ENCODE measurements at regions not wholly inside any gene's neighbourhood (a gene's known extent, or its start where the extent isn't known, plus 50 kb on each side); places are given as distances from the start of the nearest gene placed in this dataset.

DNA sequence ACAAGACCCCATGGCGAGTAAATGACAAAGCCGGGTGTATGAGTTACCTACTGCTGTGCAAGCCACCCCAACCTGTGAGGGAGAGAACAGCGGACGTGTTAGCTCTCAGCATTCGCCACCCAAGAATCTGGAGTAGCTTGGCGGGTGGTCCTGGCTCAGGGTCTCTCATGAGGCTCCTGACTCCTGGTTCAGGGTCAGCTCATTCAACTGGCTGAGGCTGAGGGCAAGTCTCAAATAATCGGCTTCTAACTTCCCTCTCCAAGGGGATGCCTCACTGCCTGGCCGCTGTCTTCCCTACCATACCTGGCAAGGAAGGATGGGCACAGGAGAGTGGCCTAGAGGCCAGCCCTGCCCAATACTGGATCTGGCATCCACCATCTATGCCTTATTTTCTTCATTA, 94.2 kb downstream of the HTR5A start:
- TF ChIP-seq, protein P1, sequence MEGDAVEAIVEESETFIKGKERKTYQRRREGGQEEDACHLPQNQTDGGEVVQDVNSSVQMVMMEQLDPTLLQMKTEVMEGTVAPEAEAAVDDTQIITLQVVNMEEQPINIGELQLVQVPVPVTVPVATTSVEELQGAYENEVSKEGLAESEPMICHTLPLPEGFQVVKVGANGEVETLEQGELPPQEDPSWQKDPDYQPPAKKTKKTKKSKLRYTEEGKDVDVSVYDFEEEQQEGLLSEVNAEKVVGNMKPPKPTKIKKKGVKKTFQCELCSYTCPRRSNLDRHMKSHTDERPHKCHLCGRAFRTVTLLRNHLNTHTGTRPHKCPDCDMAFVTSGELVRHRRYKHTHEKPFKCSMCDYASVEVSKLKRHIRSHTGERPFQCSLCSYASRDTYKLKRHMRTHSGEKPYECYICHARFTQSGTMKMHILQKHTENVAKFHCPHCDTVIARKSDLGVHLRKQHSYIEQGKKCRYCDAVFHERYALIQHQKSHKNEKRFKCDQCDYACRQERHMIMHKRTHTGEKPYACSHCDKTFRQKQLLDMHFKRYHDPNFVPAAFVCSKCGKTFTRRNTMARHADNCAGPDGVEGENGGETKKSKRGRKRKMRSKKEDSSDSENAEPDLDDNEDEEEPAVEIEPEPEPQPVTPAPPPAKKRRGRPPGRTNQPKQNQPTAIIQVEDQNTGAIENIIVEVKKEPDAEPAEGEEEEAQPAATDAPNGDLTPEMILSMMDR (IDR thresholded peaks at IDR 0.05): no peak
- no peak for TF ChIP-seq POLR2A (IDR thresholded peaks at IDR 0.05)
- H3K4me3 ChIP-seq (ENCODE audit: low read depth, poor library complexity, severe bottlenecking): no peak overlapping the region
- DNase-seq (ENCODE audit: low spot score in 2 of 2): peak in 1 of 2 donors; percentile 66
- intact Hi-C loops (cut with DNase I; ENCODE audit: low total_unique reads): no loop called here
- WGBS, 2 donors: 89% methylated on average over 8 of the region's 8 CpGs

DNA sequence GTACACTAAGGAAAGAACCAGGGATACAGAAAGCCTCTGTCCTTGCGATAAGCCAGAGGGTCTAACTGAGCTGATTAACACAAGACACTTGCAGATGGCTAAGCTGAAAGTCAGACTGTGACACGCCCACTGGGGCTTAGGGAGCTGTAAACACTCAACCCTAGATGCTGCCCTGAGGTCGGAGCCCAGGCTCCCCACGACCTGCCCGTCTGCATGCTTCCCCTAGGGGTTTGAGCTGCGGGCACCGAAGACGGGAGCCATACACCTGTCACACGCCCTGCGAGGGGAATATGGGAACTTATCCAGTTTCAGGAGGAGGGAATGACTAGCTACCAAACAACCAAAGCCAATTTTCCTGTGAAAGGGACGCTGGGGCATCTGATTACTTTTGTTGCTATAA, 96.0 kb downstream of the HTR5A start:
- H3K4me3 ChIP-seq (ENCODE audit: low read depth, poor library complexity, severe bottlenecking): no peak overlapping the region
- intact Hi-C loops (cut with DNase I; ENCODE audit: low total_unique reads): no loop called here
- DNase-seq (ENCODE audit: low spot score in 2 of 2): peak in 1 of 2 donors; percentile 60
- 57 to 60% methylated on average over 9 to 10 of the region's 11 CpGs for WGBS, 2 donors
- TF ChIP-seq, protein P1 (IDR thresholded peaks at IDR 0.05): no peak
- no peak for TF ChIP-seq POLR2A (IDR thresholded peaks at IDR 0.05)

DNA sequence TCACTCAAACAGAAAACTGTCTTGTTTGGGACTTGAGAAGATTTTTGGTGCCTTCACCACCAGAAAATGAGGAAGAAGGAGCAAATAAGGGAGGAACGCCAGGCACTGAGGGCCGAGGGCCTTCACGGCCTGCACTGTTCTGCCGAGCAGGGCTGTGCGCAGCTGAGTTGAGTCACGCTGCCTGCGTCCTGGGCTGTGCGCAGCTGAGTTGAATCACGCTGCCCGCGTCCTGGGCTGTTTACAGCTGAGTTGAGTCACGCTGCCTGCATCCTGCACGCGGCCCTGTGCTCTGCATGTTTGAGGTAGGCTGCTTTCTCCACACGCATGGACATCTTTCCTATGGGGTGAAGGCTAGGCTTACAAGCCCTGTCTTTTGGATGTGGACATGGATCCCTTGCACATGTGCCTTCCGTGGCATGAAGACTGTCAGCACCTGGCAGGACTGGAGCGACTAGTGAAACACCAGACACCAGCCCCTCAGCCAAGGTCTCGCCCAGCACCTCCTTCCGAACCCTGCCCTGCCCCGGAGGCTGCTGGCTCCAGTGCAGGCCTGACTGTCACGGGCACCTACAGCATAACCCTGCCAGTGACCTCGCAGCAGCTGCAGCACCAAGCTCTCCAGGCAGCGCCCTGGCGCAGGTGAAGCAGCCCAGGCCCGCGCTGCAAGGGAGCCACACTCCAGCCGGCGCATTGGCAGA, 96.7 kb downstream of the HTR5A start:
- DNase-seq (ENCODE audit: low spot score in 2 of 2): peak in 1 of 2 donors; percentile 87
- 40 to 92% methylated on average over 18 to 28 of the region's 28 CpGs for WGBS, 2 donors
- TF ChIP-seq, protein P1 (IDR thresholded peaks at IDR 0.05): no peak
- no peak for TF ChIP-seq POLR2A (IDR thresholded peaks at IDR 0.05)
- intact Hi-C loops (cut with DNase I; ENCODE audit: low total_unique reads): no loop called here
- H3K4me3 ChIP-seq (ENCODE audit: low read depth, poor library complexity, severe bottlenecking): no peak overlapping the region

DNA sequence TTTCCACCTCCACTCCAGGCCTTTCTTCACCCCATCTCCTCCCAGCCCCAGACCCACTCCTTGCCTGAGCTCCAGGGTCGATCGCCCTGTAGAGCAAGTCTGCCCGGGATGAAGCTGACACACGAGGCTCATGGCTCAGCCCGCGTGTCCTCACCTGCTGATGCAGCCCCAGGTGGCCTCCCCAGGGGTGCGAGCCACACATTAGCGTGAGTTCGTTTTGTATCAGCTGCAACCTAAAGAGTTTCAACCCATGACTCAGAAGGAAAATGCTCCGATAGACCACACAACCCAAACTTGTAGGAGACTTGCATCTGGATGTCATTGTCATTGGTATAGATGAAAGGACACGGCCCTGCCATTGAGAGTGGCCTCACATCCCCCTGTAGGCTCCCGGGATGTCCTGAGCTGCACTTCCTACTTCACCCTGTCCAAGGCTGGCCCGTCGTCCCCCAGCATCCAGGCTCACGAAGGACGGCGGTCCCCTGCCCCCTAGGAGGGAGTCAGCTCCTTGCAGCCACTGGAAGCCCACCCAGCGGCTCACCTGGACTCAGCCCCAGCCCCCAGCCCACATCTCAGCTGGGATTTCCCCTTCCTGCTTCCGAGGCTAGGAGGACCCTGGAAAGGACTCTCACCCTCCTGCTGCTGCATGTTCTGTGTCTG, 97.7 kb downstream of the HTR5A start:
- no peak overlapping the region for H3K4me3 ChIP-seq (ENCODE audit: low read depth, poor library complexity, severe bottlenecking)
- 69% methylated on average over 19 of the region's 19 CpGs for WGBS, 2 donors
- TF ChIP-seq, protein P1 (IDR thresholded peaks at IDR 0.05): no peak
- TF ChIP-seq POLR2A (IDR thresholded peaks at IDR 0.05): no peak
- intact Hi-C loops (cut with DNase I; ENCODE audit: low total_unique reads): no loop called here
- peak in 1 of 2 donors; percentile 72 for DNase-seq (ENCODE audit: low spot score in 2 of 2)

DNA sequence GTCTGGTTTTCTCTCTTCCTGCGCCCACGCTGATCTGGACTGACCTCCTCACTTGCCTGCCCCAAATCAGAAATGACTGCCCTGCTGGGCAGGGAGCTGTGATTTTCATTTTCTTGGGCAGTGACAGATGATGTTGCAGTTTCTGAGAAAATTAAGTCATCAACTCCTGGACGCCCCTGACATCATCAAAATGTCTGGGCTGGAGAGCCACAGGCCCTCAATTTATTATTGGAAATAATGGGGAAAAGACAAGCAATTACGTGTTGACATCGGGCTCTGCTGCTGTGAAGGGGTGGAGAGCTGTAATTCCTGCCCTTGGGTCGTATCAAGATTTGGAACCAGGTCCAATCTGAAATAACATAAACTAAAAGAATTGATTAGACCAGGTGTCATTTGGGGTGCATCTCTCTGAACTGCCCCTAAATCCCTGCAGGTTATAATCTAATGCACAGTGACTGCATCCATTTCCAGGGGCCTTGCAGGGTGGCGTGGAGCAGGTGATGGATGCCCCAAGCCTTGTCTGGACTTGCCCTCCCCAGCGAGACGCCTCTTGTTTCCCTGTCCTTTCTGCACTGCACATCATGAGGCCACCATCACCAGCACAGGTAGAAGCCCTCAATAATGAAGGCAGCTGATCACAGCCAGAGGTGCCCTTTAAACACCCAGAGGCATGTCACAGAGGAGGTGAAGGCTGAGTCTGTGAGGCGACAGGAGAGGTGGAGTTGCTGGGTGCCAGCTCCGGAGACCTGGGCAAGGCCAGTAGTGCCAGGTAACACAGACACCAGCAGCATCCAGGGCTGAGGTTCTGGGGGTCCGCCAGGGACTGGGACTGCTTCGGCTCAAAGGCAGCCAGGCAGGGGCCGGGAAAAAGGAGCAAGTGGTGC, 98.7 kb downstream of the HTR5A start:
- peak in 1 of 2 donors; percentile 39 for DNase-seq (ENCODE audit: low spot score in 2 of 2)
- no peak overlapping the region for H3K4me3 ChIP-seq (ENCODE audit: low read depth, poor library complexity, severe bottlenecking)
- WGBS, 2 donors: 68 to 72% methylated on average over 14 of the region's 14 CpGs
- TF ChIP-seq POLR2A (IDR thresholded peaks at IDR 0.05): no peak
- TF ChIP-seq, protein P1 (IDR thresholded peaks at IDR 0.05): no peak
- intact Hi-C loops (cut with DNase I; ENCODE audit: low total_unique reads): no loop called here

All from lower leg skin (tissue), 4 donors.